Activated naive CD8-positive, alpha-beta T cell treated with anti-CD3 and anti-CD28 coated beads, Interleukin-2, amount 50 U/mL, for 24 hours (primary cell): ENCODE measurements at regions not wholly inside any gene's neighbourhood (a gene's known extent, or its start where the extent isn't known, plus 50 kb on each side); places are given as distances from the start of the nearest gene placed in this dataset.

Source experiments
- ATAC-seq: fragments of 150-1000 bp; cut with Tn5 transposase; one replicate; pipeline ENCODE4 v1.10.0; 2021
- DNase-seq: peaks from one replicate; pipeline ENCODE4 v3.0.0; 2021
- H3K27ac Mint-ChIP-seq: one replicate; pipeline ENCODE4 v1.8.0; 2021; ENCODE audit warnings: mild to moderate bottlenecking, mixed read lengths
- H3K27me3 Mint-ChIP-seq: one replicate; pipeline ENCODE4 v1.8.0; 2021; ENCODE audit warnings: mixed read lengths
- H3K36me3 Mint-ChIP-seq: one replicate; pipeline ENCODE4 v1.8.0; 2021; ENCODE audit warnings: low read depth, mixed read lengths
- H3K4me1 Mint-ChIP-seq: one replicate; pipeline ENCODE4 v1.8.0; 2021; ENCODE audit warnings: mixed read lengths
- H3K4me3 Mint-ChIP-seq: one replicate; pipeline ENCODE4 v1.8.0; 2021; ENCODE audit warnings: mild to moderate bottlenecking, moderate library complexity, mixed read lengths
- H3K9me3 Mint-ChIP-seq: one replicate; pipeline ENCODE4 v1.8.0; 2021; ENCODE audit warnings: mixed read lengths

GRCh38 chr7:156445997-156446761 is 194.4 kb upstream of the RNF32 start:
- Mint-ChIP-seq H3K4me1 (no peaks in the 10 kb centered on the region), H3K27ac (no peak overlapping the region)
- no peak for ATAC-seq

GRCh38 chr7:156442516-156442915 is 198.1 kb upstream of the RNF32 start:
- no peak overlapping the region for H3K27ac Mint-ChIP-seq
- no peaks in the 10 kb centered on the region for H3K9me3 Mint-ChIP-seq
- no peaks in the 10 kb centered on the region for H3K27me3 Mint-ChIP-seq
- DNase-seq, result no peak
- no peak overlapping the region for H3K4me3 Mint-ChIP-seq
- no peaks in the 10 kb centered on the region for H3K36me3 Mint-ChIP-seq
- ATAC-seq, result no peak
- no peaks in the 10 kb centered on the region for H3K4me1 Mint-ChIP-seq

More at GRCh38 chr7:156445997-156446761, 194.4 kb upstream of the RNF32 start:
- H3K9me3 Mint-ChIP-seq, result no peaks in the 10 kb centered on the region
- H3K4me3 Mint-ChIP-seq, result no peak overlapping the region
- H3K36me3 Mint-ChIP-seq, result no peaks in the 10 kb centered on the region
- no peak for DNase-seq
- no peaks in the 10 kb centered on the region for H3K27me3 Mint-ChIP-seq

GRCh38 chr7:156440456-156440855 is 200.1 kb upstream of the RNF32 start:
- Mint-ChIP-seq H3K4me1 (no peaks in the 10 kb centered on the region), H3K27me3 (peaks cover 3% of the 10 kb centered on the region), H3K9me3 (no peaks in the 10 kb centered on the region), H3K27ac (no peak overlapping the region), H3K36me3 (no peaks in the 10 kb centered on the region), H3K4me3 (no peak overlapping the region)
- no peak for ATAC-seq
- DNase-seq, result no peak

- Mint-ChIP-seq H3K9me3 (no peaks in the 10 kb centered on the region), H3K4me3 (no peak overlapping the region), H3K27me3 (peaks cover 7% of the 10 kb centered on the region), H3K4me1 (no peaks in the 10 kb centered on the region), H3K36me3 (no peaks in the 10 kb centered on the region), H3K27ac (no peak overlapping the region)
- DNase-seq (no peak), ATAC-seq (no peak)
Observed at GRCh38 chr7:156438011-156438410, 202.6 kb upstream of the RNF32 start.

- no peak overlapping the region for H3K4me3 Mint-ChIP-seq
- H3K9me3 Mint-ChIP-seq, result no peaks in the 10 kb centered on the region
- H3K27ac Mint-ChIP-seq, result no peak overlapping the region
- H3K4me1 Mint-ChIP-seq, result no peaks in the 10 kb centered on the region
- DNase-seq (no peak), ATAC-seq (no peak)
- peaks cover 7% of the 10 kb centered on the region for H3K27me3 Mint-ChIP-seq
- H3K36me3 Mint-ChIP-seq, result no peaks in the 10 kb centered on the region
Observed at GRCh38 chr7:156437021-156437614, 203.5 kb upstream of the RNF32 start.

GRCh38 chr7:156435486-156436231 is 204.9 kb upstream of the RNF32 start:
- Mint-ChIP-seq H3K4me3 (no peak overlapping the region), H3K27ac (no peak overlapping the region), H3K4me1 (no peaks in the 10 kb centered on the region), H3K27me3 (peaks cover 9% of the 10 kb centered on the region), H3K36me3 (no peaks in the 10 kb centered on the region), H3K9me3 (no peaks in the 10 kb centered on the region)
- ATAC-seq (no peak), DNase-seq (no peak)

- Mint-ChIP-seq H3K9me3 (no peaks in the 10 kb centered on the region), H3K4me3 (no peak overlapping the region), H3K36me3 (no peaks in the 10 kb centered on the region), H3K27ac (no peak overlapping the region), H3K4me1 (no peaks in the 10 kb centered on the region), H3K27me3 (peaks cover 9% of the 10 kb centered on the region)
- ATAC-seq (no peak), DNase-seq (no peak)
Observed at GRCh38 chr7:156434706-156435105, 205.9 kb upstream of the RNF32 start.

- peaks cover 9% of the 10 kb centered on the region for H3K27me3 Mint-ChIP-seq
- H3K4me3 Mint-ChIP-seq, result no peak overlapping the region
- no peak overlapping the region for H3K27ac Mint-ChIP-seq
- DNase-seq (no peak), ATAC-seq (no peak)
- H3K36me3 Mint-ChIP-seq, result no peaks in the 10 kb centered on the region
- H3K4me1 Mint-ChIP-seq, result no peaks in the 10 kb centered on the region
- no peaks in the 10 kb centered on the region for H3K9me3 Mint-ChIP-seq
Observed at GRCh38 chr7:156432018-156432417, 208.6 kb upstream of the RNF32 start.

- Mint-ChIP-seq H3K4me1 (no peaks in the 10 kb centered on the region), H3K27ac (no peak overlapping the region), H3K4me3 (no peak overlapping the region), H3K36me3 (no peaks in the 10 kb centered on the region), H3K27me3 (peaks cover 10% of the 10 kb centered on the region), H3K9me3 (no peaks in the 10 kb centered on the region)
- no peak for DNase-seq
- ATAC-seq, result no peak
Observed at GRCh38 chr7:156430109-156430508, 210.5 kb upstream of the RNF32 start.

- ATAC-seq (no peak), DNase-seq (no peak)
- Mint-ChIP-seq H3K4me3 (no peak overlapping the region), H3K36me3 (no peaks in the 10 kb centered on the region), H3K9me3 (no peaks in the 10 kb centered on the region), H3K27ac (no peak overlapping the region), H3K27me3 (peaks cover 15% of the 10 kb centered on the region), H3K4me1 (no peaks in the 10 kb centered on the region)
Observed at GRCh38 chr7:156429514-156429913, 211.1 kb upstream of the RNF32 start.

GRCh38 chr7:156423876-156424275 is 216.7 kb upstream of the RNF32 start:
- no peaks in the 10 kb centered on the region for H3K36me3 Mint-ChIP-seq
- no peak for ATAC-seq
- H3K9me3 Mint-ChIP-seq, result peaks cover 10% of the 10 kb centered on the region
- no peak overlapping the region for H3K27ac Mint-ChIP-seq
- H3K4me3 Mint-ChIP-seq, result no peak overlapping the region
- H3K4me1 Mint-ChIP-seq, result no peaks in the 10 kb centered on the region
- peaks cover 29% of the 10 kb centered on the region for H3K27me3 Mint-ChIP-seq
- DNase-seq, result no peak

GRCh38 chr7:156420496-156420895 is 220.1 kb upstream of the RNF32 start:
- DNase-seq (no peak), ATAC-seq (no peak)
- H3K4me3 Mint-ChIP-seq, result no peak overlapping the region
- peaks cover 10% of the 10 kb centered on the region for H3K9me3 Mint-ChIP-seq
- H3K27ac Mint-ChIP-seq, result no peak overlapping the region
- no peaks in the 10 kb centered on the region for H3K4me1 Mint-ChIP-seq
- H3K27me3 Mint-ChIP-seq, result peaks cover 26% of the 10 kb centered on the region
- H3K36me3 Mint-ChIP-seq, result no peaks in the 10 kb centered on the region

GRCh38 chr7:156419782-156420181 is 220.8 kb upstream of the RNF32 start:
- Mint-ChIP-seq H3K4me3 (no peak overlapping the region), H3K36me3 (no peaks in the 10 kb centered on the region), H3K27ac (no peak overlapping the region), H3K4me1 (no peaks in the 10 kb centered on the region), H3K27me3 (peaks cover 23% of the 10 kb centered on the region), H3K9me3 (peaks cover 10% of the 10 kb centered on the region)
- DNase-seq, result no peak
- ATAC-seq, result no peak

- Mint-ChIP-seq H3K27me3 (peaks cover 1% of the 10 kb centered on the region), H3K4me1 (no peaks in the 10 kb centered on the region), H3K4me3 (no peak overlapping the region), H3K27ac (no peak overlapping the region), H3K9me3 (no peaks in the 10 kb centered on the region), H3K36me3 (no peaks in the 10 kb centered on the region)
- DNase-seq, result no peak
- no peak for ATAC-seq
Observed at GRCh38 chr7:156402255-156402654, 238.3 kb upstream of the RNF32 start.

- Mint-ChIP-seq H3K4me1 (no peaks in the 10 kb centered on the region), H3K27ac (no peak overlapping the region), H3K27me3 (peaks cover 1% of the 10 kb centered on the region), H3K4me3 (no peak overlapping the region), H3K9me3 (no peaks in the 10 kb centered on the region), H3K36me3 (no peaks in the 10 kb centered on the region)
- DNase-seq (no peak), ATAC-seq (no peak)
Observed at GRCh38 chr7:156401617-156402016, 239.0 kb upstream of the RNF32 start.
